ENCODE measurements at regions not wholly inside any gene's neighbourhood (a gene's known extent, or its start where the extent isn't known, plus 50 kb on each side); places are given as distances from the start of the nearest gene placed in this dataset.
"Not testable (repeated sequence)": the region's sequence is repeated elsewhere in the genome, so short reads cannot be mapped to it uniquely, and the experiment has no call there.

DNA sequence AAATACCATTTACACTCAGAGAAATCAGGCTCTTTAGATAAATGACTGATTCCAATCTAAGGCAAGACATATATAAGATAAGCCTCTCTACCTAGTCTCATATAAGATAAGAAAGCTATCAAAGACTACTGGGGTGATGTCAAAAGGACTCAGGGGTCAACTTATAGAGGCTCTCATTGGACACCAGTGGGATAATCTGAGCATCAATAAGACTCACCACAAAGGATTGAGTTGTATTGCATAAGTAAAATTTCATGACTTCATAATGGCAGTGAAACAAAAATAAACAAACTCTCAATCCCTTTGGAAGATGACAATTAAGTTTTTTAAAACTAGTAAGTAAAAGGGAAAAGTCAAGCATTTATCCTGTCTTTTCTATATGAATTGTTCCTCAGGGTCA, 317.8 kb downstream of the SHQ1 start:
- no peak for DNase-seq

DNA sequence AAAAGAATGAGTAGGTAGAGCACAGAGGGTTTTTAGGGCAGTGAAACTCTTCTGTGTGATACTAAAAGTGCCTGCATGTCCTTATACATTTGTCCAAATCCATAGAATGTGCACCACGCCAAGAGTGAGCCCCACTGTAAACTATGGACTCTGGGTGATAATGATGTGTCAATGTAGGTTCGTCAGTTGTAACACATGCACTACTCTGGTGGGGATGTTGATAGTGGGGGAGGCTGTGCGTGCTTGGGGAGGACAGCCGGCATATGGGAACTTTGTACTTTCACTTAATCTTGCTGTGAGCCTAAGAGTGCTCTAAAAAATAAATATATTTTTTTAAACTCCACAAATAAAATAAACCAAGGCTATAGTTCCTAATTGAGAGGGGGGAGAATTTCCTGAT, 319.2 kb downstream of the SHQ1 start:
- DNase-seq, result no peak

DNA sequence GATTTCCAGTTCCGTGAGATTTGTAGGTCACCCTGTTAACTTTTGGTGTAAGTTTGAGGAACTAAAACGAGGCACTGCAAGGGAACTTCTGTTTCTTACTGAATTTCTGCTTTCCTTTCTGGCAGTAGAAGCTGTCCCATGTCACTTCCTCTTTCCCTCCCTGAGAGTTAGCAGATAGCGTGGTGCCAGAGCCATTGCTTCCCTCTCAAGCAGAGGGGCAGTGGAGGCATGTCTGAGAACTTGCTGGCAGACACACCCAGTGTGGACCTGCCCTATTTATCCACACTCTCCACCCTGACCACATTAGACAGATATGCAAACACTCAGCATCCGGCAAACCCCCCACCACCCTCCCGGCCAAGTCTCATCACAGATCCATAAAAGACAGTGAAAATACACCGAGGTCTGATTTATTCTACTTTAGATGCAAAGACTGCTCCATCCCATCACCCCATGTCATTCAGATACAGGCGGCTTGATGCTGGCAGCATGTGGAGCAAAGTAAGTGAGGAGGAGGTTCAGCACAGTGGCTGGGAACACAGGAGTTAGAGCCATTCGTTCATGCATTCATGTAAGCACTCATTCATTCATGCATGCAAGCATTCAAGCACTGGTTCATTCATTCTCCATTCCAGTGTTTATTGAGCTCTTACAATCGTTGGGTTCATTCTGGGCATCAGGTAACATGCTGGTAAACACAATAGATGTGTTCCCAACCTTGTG, 324.7 kb downstream of the SHQ1 start:
- no peak for DNase-seq

DNA sequence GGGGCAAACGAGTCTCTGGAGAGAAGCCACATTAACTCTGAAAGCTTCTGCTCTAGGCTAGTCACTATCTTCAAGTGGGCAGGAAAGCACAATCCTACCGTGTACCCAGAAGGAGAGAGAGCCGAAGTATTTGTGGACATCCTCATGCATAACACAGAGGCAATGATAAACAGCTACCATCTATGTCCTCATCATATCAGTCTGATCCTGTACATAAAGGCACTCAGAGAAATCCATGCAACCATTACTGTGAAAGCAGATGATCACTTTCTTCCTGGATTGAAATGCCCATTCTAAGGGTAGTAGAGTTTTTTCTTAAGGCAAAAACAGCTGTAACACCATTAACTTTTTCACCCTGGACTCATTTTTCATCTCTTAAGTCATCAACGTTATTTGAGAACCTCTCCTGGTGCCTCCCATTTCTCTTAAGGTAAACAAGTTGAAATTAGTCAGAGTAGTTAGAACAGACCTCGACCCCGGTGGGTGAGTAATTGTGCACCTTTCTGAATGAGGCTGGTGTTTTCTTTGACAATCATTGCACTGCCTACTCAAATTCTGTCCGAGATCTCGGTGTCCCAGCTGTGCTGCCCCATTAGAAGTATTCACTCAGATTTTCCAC, 327.4 kb downstream of the SHQ1 start:
- no peak for DNase-seq

DNA sequence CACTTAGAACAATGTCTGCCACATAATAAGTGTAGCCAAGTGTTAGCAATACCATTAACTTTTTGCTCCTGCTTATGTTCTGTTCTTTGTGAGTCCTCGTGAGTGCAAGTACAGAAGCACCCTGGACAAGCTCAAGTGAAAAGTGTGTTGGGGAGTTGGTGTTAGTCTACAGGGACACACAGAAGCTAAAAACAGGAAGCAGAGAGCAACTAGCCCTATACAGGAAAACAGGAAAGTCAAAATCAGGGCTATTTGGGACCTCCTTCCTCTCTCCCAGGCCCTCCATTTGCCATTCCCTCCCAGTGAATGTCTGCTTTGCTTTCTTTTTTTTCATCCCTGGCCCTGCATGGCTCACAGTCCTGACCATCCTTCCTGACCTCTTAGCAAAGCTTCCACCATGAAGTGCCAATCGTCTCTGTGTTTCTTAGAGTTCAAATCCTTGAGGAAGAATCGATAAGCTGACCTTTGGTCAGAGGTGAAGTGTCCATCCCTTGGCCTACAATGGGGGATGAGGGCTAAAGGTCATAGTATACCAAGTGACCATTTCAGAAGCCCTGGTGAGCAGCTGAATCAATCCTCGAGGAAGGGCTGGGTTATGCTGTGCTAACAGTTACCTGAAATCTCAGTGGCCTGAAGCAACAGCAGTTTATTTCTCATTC, 328.2 kb downstream of the SHQ1 start:
- DNase-seq, result no peak

DNA sequence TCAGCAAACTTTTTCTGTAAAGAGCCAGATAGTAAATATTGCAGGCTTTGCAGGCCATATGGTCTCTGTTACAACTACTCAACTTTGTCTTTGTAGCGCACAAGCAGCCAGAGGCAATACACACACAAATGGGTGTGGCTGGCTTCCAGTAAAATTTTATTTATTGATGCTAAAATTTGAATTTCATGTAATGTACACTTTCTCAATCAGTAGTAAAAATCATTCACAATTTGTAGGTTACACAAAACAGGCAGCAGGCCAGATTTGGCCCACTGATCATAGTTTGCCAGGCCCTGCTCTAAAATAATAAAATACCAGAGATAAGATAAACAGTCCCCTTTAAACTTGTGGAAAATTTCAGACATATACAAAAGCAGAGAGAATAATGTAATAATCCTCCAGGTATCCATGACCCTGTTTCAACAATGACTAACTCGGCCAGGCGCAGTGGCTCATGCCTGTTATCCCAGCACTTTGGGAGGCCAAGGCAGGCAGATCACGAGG, 330.3 kb downstream of the SHQ1 start:
- DNase-seq, result no peak

DNA sequence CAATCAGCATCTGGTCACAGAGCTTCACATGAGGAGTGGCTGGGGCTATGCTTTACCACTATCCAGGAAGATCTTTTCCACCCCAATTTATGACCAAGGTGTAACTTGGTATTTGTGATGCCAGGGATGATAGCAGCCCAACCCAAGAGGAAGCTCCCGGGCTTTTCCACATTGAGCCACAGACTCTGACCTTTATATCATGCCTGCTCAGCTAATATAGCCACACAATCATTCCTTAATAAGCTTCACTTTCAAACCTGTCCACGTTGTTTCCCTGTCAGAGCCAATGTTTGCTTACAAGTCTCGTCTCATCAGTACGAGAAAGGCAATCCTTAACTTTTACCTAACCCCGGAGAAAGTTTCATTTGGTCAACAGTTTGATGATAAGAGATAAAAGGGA, 330.9 kb downstream of the SHQ1 start:
- DNase-seq, result no peak

DNA sequence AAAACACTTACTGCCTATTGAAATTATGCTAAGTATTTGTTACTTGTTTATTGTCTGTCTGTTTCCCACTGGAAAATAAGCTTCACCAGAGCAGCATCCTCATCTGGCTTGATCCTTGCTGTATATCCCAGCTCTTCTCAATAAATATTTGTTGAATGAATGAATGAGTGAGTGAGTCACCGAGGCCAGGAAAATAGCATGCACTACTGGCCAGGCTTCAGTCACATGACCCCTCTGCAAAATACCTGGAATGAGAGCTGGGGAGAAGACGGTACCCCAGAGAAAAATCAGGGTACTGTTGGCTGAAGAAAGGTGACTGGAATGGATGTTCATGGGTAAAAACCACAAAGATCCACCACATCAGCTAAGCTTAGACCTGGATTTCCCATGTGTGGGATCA, 331.9 kb downstream of the SHQ1 start:
- no peak for DNase-seq

DNA sequence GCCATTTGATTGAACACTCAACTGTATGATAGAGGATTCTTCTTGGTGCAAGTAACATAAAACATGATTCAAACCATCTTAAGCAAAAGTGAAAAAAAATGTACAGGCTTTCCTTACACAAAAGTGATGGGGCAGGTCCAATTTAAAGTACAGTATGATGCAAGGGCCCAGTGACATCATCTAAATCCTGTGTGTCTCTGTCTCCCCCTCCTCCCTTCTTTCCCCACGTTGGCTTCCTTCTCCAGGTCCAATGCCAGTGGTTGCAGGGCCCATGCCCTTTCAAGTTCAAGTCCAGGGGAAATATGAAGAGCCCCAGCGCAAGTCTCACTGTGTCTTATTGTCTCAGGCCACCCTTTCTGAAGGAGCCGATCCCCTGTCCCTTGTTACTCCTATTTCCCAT, 332.3 kb downstream of the SHQ1 start:
- no peak for DNase-seq

DNA sequence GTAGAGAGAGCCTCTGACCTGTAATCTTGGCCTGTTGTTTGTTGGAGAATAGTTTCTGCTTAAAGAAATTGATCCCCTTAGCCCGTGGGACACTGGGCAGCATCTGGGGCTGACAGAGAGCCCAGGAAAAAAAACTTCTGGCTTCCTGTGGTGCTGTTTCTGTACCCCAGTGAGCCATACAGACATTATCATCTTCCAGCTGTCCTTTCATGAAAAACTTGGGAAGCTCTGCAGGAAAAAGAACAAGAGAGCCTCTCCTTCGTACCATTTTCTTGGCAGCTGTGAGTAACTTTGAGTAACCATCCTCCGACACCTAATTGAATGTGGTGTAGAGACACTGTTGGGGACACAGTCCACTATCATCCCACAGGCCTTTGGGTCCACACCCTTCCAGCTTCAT, 333.0 kb downstream of the SHQ1 start:
- DNase-seq, result no peak

DNA sequence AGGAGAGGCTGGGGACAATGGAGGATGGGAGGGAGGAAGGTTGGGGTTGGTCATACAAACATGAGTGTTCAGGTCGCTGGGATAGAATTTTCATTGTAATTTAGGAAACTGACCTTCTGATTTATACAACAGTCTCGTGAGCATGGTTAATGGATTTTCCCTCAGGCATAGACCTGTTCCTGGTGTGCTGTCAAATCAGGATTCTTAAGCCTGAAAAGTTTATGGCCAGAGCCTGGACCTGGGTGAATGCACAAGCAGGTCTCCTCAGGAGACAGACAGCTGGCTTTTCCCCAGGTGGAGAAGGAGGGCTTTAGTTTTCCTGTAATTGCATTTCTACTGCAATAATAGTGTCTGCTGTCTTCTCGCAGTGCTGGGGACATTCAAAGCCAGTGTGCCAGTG, 338.0 kb downstream of the SHQ1 start:
- DNase-seq, result no peak

DNA sequence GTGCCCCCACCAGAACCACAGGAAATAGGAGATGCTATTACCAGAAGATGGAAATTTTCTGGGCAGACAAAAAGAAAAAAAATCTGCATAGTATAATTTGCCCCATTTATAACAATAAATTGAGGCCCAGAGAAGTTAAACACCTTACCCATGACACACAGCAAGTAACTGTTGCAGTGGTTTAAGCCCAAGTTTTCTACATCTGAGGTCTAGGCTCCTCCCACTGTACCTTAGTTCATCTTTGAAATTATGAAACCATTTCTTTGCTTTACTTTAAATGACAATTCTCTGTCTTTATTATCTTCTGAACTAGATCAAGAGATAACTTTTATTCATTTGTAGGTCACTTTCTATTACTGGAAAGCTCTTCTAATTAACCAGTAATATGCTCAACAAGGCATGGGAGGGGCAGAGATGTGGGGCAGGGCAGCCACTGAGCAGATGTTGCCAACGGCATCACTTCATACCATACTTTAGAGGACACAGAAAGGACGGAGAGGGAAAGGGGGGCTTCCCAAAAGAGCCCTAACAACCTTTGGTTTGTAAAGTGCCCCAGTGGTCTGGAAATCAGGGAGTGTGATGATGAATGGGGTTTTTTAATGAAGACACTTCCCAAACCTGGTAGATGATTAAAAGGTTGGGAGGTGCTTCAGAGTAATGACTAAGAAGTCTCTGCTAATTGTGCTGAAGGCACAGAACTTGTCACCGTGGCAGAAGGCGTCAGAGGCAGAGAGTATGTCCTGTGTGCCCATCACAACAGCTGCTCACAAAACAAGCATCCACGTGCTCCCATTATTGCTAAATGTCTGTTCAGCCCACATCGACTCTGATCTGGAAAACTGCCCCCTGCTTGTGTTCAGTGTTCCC, 342.5 kb downstream of the SHQ1 start:
- no peak for DNase-seq

DNA sequence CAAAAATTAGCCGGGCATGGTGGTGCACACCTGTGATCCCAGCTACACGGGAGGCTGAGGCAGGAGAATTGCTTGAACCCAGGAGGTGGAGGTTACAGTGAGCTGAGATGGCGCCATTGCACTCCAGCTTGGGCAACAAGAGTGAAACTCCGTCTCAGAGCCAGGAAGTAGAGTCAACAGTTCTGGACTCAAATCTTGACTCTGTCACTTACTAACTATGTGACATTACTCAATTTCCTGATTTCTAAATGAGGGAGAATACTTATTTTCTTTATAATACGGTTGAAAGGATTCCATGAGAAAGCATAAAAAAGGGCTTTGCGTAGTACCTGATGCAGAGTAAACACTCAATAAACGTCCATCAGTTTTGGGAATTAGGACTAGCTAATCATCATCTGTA, 350.7 kb downstream of the SHQ1 start:
- DNase-seq, result not testable (repeated sequence)

DNA sequence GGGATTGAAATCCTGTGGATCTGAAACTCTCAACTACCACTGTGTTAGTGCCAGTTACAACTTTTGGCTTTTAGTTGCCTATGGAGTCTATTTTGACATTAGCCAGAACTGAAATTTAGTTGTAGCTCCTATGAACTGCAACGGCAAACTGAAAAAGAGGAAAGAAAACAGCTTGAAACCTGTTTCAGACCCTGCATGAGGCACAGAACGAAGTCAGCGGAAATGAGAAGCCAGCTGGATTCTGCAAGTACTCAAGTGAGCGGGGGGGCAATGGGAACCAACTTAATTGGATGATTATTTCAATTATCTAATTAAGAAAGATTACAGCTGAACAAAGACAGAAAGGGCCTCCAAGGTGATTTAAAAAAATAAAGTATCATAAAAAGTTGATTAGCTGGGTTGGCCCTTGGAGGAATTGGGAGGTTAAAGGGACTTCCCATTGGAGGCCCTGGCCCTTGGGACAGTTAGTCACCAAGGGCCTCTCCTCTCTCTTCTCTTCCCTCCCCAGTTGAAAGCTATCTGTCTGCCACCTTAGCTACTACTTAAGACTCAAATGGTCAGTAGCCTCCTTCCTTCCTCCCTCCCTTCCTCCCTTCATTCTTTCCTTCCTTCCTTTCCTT, 352.1 kb downstream of the SHQ1 start:
- no peak for DNase-seq

DNA sequence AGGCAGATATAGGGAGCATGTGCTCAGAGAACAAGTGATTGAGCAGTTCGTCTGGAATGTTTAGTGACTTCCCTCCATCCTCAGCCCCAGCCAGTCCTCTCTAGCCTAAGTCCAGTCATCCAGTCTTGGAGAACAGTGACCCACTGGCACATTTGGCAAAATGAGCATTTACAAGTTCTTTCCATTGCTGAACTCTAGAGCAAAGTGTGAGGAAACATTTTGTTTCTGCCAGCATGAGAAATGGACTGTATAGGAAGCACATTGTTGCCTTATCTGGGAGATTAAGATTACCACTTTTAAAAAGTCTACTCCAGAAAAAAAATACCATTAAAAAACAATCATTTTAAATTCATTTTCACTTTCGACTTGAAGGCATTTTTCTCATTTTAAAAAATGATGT, 353.6 kb downstream of the SHQ1 start:
- DNase-seq, result no peak

DNA sequence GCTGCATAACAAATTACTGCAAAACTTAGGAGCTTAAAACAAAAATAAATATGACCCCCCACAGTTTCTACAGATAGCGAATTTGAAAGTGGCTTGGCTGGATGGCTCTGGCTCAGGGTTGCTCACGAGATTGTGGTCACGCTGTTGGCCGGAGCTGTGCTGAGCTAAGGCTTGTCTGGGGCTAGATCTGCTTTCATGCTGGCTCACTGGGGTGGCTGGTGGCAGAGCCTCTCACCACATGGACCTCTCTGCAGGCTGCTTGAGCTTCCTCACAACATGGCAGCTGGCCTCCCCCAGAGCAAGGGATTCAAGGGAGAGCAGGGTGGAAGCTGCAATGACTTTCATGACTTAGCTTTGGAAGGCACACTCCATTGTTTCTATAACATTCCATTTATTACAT, 354.1 kb downstream of the SHQ1 start:
- DNase-seq, result no peak

DNA sequence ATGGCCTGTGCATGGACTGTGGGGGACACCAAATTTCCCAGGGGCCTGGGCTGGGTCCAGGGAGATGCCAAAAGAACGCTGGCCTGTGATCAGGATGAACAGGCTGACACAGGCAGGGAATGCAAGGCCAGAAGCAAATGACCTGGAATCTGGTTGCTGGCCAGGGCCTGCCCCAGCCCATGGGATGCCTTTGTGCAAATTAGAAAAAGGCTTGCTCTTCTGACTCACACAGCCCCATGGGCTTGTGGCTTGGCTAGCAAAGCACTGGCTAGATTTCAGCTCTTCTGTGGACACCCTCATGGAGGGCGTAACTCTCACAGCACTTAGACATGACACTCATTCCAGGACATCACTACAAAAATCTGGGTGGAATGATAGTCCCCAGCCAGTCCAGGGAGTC, 356.0 kb downstream of the SHQ1 start:
- no peak for DNase-seq

DNA sequence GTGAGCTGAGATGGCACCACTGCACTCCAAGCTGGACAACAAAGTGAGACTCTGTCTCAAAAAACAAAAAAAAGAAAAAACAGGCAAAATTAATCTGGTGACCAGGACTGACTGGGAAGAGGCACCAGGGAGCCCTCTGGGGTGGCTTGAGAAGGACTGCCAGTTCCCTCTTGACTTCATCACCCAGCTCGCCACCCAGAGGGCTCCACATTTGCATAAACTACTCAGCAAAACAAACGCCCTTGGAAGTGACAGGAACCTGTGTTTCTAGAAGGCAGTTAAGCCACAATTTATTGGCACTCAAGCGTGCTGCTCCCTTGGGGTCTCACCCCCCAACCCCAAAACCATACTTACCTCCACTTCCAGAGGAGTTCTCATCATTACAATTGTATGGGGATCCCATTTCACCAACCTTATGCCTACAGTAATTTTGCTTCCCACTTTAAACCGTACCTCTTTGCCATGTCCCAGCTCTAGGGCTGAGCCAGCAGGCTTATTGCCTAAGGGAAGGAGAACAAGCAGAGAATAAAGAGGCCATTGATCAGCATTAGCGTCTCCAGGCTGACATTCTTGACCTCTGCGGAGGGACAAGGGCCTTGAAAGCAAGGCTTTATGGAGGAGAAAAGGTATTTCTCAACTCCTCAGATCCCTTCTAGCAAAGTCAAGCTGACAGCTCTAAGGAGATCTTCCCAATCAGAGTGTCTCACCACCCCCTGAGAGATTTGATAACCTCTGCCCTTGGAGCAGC, 357.4 kb downstream of the SHQ1 start:
- DNase-seq, result no peak

DNA sequence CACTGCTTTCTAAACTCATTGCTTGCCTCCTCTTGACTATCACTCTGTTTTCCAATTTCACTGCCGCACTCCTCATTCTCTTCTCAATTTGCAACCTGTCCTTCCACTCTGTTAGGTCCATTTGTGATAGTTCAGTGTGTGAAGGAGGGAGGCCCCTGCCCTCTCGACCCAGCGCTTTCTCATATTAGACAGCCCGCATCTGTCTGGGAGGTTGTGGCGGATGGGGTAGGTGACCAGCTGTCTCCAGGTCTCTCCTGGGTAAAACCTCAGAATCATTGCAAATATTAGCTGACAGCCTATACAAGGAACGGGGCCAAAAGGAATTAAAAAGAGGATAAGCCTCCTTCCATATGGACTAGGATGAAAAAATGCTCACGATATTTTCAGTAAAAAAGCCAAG, 358.3 kb downstream of the SHQ1 start:
- no peak for DNase-seq

DNA sequence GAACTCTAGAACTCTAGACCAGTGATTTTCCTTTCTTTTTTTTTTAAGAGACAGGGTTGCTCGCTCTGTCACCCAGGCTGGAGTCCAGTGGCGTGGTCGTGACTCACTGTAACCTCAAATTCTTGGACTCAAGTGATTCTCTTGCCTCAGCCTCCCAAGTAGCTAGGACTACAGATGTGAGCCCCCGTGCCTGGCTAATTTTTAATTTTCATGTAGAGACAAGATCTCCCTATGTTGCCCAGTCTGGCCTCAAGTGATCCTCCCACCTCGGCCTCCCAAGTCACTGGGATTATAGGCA, 359.6 kb downstream of the SHQ1 start:
- DNase-seq, result no peak

DNA sequence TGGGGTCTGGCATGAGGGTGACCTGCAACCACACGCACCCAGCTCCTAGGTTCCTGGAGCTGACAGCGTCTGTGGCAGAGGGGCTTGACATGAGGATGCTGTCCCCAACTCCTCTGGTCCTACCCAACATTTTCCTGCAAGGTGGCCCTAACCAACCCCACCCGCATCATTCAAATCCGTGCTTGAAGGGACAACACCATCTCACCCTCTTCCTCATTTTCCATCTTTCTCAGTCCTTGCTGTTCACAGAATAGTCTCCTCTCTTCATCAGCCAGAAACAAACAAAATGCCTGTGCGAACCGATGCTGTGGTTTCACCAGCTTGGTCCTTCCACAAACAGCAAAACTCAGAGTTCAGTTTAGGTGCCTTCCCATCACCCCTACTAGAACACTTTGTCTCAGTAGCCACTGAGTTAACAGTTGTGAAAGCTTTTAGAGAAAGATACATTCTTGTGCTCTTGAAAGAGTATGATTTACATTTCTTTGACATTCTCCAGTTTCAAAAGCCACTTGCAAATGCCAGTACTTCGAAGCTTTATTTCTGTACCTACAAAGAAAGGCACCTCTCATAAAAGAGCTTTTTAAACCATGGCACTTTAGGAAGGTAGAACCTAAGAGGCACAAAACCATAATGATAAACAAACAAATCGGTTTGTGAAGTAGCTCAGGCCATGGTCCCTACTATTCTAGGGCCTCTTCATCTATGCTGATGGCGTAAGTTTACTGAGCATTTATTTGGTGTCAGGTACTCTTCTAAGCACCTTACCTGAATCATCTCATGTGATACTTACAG, 360.1 kb downstream of the SHQ1 start:
- DNase-seq, result no peak
